ENCODE measurements at regions not wholly inside any gene's neighbourhood (a gene's known extent, or its start where the extent isn't known, plus 50 kb on each side); places are given as distances from the start of the nearest gene placed in this dataset.

DNA sequence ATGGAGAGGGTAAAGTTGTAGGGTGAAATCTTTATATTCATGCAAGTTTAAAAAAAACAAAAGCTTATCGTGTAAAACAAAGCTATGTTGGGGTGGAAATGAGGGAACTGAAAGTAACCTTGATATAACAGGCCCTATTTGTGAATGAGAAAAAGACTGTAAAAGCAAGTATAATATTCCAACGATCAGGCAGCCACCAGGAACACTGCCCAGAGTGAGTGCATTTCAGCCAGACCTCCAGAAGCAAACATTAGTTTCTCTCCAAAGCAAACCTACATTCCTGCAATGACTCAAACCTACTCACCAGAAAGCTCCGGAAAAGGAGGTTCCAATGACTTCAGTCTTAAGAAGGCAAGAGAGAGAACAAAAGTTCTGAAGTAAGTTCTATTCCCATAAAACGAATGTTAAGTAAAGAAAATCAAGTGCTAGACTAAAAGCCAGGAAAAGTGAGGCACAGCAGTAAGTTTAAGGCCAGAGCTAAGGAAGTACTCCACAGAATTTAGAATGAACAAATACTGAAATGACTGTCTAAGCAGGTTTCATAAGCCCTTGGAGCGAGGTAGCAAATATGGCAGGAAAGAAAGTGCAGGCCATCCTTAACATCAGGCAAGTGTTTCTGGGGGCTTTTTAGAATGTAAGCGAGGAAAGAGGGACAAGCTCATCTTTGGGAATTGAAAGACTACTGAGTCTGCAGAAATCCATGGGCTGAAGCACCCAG is 493.1 kb downstream of the XPNPEP1 start:
- Histone ChIP-seq H3K9me3 (ENCODE audit: control insufficient read depth in 2 of 3, insufficient read depth in 1 of 3, low read length in 3 of 3) (no peaks in the 10 kb centered on the region), H3K27me3 (ENCODE audit: control insufficient read depth, insufficient read depth, low read length) (no peaks in the 10 kb centered on the region), H3K27ac (ENCODE audit: low read depth in 2 of 2, low read length in 2 of 2) (no peak overlapping the region), H3K4me1 (ENCODE audit: control insufficient read depth in 2 of 3, insufficient read depth in 2 of 3, low read depth in 1 of 3, low read length in 3 of 3) (no peaks in the 10 kb centered on the region), H3K36me3 (ENCODE audit: control insufficient read depth in 2 of 3, insufficient read depth in 3 of 3, low read length in 3 of 3) (no peaks in the 10 kb centered on the region), H3K4me3 (ENCODE audit: low read length in 3 of 3) (no peak overlapping the region), H3K9ac (ENCODE audit: low read length in 3 of 3) (no peak overlapping the region)
- intact Hi-C loops (cut with DNase I), result no loop called here
- TF ChIP-seq, protein P1, sequence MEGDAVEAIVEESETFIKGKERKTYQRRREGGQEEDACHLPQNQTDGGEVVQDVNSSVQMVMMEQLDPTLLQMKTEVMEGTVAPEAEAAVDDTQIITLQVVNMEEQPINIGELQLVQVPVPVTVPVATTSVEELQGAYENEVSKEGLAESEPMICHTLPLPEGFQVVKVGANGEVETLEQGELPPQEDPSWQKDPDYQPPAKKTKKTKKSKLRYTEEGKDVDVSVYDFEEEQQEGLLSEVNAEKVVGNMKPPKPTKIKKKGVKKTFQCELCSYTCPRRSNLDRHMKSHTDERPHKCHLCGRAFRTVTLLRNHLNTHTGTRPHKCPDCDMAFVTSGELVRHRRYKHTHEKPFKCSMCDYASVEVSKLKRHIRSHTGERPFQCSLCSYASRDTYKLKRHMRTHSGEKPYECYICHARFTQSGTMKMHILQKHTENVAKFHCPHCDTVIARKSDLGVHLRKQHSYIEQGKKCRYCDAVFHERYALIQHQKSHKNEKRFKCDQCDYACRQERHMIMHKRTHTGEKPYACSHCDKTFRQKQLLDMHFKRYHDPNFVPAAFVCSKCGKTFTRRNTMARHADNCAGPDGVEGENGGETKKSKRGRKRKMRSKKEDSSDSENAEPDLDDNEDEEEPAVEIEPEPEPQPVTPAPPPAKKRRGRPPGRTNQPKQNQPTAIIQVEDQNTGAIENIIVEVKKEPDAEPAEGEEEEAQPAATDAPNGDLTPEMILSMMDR (IDR thresholded peaks at IDR 0.05; ENCODE audit: borderline replicate concordance, extremely low read depth, insufficient read depth), result no peak
- FAIRE-seq, result no peak
- DNase-seq, result no peak

DNA sequence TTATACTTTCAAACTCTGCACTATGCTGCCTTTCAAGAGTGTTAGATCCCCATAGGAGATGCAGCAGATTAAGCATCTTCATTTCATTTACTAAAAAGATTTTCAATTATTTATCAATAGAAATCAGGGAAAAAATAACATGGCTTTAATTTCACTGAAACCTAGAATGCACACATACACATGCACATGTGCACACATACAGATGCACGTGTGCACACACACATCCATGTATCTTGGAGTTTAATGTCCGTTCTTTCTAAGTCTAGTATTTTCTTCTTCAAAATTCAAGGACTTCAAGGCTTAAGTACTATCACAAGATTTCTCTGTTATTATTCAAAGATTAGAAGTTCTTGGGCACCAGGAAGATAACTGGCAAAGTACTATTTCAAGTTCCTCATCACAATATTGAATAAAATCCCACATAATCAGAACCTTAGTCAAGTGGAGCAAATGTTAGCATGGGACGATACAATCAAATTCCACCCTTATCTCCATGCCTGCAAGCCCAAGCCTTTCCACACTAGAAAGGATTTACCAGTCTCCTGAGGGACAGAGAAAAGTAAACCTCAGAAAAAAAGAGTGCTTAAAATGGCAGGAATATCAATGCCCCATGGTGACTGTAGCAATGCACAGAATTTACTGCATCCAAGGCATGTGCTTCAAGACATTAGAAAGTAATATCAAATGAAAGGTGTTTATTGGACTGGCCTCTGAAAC is 494.4 kb downstream of the XPNPEP1 start:
- TF ChIP-seq, protein P1 (IDR thresholded peaks at IDR 0.05; ENCODE audit: borderline replicate concordance, extremely low read depth, insufficient read depth), result no peak

DNA sequence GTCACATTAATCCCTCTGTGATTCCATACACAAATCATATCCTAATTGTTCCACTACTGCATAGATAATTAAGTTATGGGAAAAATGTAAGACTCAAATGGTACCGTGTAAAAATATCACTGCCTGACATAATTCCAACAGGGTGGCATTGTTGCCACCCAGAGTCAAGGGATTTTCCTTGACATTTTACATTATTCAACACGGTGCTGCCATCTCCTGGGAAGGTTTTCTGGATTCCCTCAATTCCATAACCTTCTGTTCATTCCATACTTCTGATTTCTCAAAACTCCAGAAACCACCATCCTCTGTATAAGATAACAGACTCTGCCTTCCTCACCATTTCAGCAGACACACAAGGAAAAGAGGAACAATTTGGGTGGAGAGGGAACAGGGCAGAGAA is 495.9 kb downstream of the XPNPEP1 start:
- no peaks in the 10 kb centered on the region for H3K9me3 ChIP-seq (ENCODE audit: control insufficient read depth in 2 of 3, insufficient read depth in 1 of 3, low read length in 3 of 3)
- intact Hi-C loops (cut with DNase I), result no loop called here
- H3K27me3 ChIP-seq (ENCODE audit: control insufficient read depth, insufficient read depth, low read length), result no peaks in the 10 kb centered on the region
- no peaks in the 10 kb centered on the region for H3K4me1 ChIP-seq (ENCODE audit: control insufficient read depth in 2 of 3, insufficient read depth in 2 of 3, low read depth in 1 of 3, low read length in 3 of 3)
- no peaks in the 10 kb centered on the region for H3K36me3 ChIP-seq (ENCODE audit: control insufficient read depth in 2 of 3, insufficient read depth in 3 of 3, low read length in 3 of 3)
- TF ChIP-seq, protein P1 (IDR thresholded peaks at IDR 0.05; ENCODE audit: borderline replicate concordance, extremely low read depth, insufficient read depth), result no peak
- FAIRE-seq (no peak), DNase-seq (no peak)
- no peak overlapping the region for H3K9ac ChIP-seq (ENCODE audit: low read length in 3 of 3)
- no peak overlapping the region for H3K4me3 ChIP-seq (ENCODE audit: low read length in 3 of 3)
- H3K27ac ChIP-seq (ENCODE audit: low read depth in 2 of 2, low read length in 2 of 2), result no peak overlapping the region

More for the DNA sequence above, 494.4 kb downstream of the XPNPEP1 start:
- no peak for FAIRE-seq
- Histone ChIP-seq H3K4me1 (ENCODE audit: control insufficient read depth in 2 of 3, insufficient read depth in 2 of 3, low read depth in 1 of 3, low read length in 3 of 3) (no peaks in the 10 kb centered on the region), H3K9ac (ENCODE audit: low read length in 3 of 3) (no peak overlapping the region), H3K9me3 (ENCODE audit: control insufficient read depth in 2 of 3, insufficient read depth in 1 of 3, low read length in 3 of 3) (no peaks in the 10 kb centered on the region), H3K27ac (ENCODE audit: low read depth in 2 of 2, low read length in 2 of 2) (no peak overlapping the region), H3K4me3 (ENCODE audit: low read length in 3 of 3) (no peak overlapping the region), H3K27me3 (ENCODE audit: control insufficient read depth, insufficient read depth, low read length) (no peaks in the 10 kb centered on the region), H3K36me3 (ENCODE audit: control insufficient read depth in 2 of 3, insufficient read depth in 3 of 3, low read length in 3 of 3) (no peaks in the 10 kb centered on the region)
- DNase-seq, result no peak
- intact Hi-C loops (cut with DNase I), result no loop called here

Data from kidney (tissue), 13 donors.